ACHN (cell line): ENCODE measurements at regions not wholly inside any gene's neighbourhood (a gene's known extent, or its start where the extent isn't known, plus 50 kb on each side); places are given as distances from the start of the nearest gene placed in this dataset.
"Not testable (repeated sequence)": the region's sequence is repeated elsewhere in the genome, so short reads cannot be mapped to it uniquely, and the experiment has no call there.

Experiments
- DNase-seq: peaks from one replicate; pipeline ENCODE4 v3.0.0-alpha.2; 2015
- in situ Hi-C: cut with HindIII; loops from 2 replicates; pipeline ENCODE4 v1.10.0; 2017; ENCODE audit warnings: low sequenced_read_pairs, low pct_ligation_motif_present, low pct_unique_long_range_greater_than_20kb

- in situ Hi-C loops, result no loop called here
- no peak for DNase-seq
Measured at GRCh38 chr14:87754520-87755223, 238.3 kb downstream of the GALC start.

DNA sequence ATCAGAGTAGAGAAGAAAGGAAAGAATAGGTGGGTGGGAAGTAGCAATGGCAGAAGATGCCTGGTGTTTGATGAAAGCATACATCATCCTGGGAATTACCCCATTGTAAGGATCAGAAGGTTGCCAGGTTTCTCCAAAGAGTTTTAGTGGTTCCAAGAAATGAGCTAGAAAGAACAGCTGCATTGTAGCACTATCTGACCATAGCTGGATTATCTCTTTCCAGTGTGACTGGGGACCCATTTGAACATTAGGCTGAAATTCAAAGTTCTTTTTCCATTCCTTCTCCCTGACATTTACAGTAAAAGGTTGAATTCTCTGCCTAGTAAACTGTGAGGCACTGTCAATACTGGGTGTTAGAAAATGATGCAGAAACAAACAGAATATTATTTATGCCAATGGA is 244.4 kb downstream of the GALC start:
- in situ Hi-C loops, result no loop called here

GRCh38 chr14:87745507-87746118 is 247.4 kb downstream of the GALC start:
- peak; percentile 35 for DNase-seq
- in situ Hi-C loops, result no loop called here

More for the DNA sequence above, 244.4 kb downstream of the GALC start:
- DNase-seq, result no peak

GRCh38 chr14:87734577-87735360 is 258.2 kb downstream of the GALC start:
- DNase-seq, in situ Hi-C loops: not testable (repeated sequence)

- in situ Hi-C loops, DNase-seq: not testable (repeated sequence)
Measured at GRCh38 chr14:87733115-87733514, 259.9 kb downstream of the GALC start.

DNA sequence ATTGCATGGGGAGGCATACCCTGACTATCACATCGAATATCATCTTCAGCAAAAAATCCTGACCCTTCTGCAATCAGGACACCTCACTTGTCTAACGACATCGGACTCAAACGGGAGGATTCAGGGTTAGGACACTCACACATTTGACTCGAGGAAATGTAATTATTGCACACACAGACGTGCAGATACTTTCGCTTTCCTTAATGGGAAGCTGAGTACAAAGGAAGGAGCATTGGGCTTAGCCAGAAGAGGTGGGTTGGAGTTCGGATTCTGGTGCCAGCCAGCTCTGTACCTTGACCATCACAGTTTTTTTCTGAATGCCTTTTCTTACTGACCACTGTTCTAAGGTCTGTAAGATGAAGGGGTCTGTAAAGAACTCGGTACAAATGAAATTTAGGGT is 260.4 kb downstream of the GALC start:
- in situ Hi-C loops, result no loop called here
- no peak for DNase-seq

- DNase-seq, result no peak
- in situ Hi-C loops, result no loop called here
Measured at GRCh38 chr14:87725318-87725717, 267.7 kb downstream of the GALC start.

DNA sequence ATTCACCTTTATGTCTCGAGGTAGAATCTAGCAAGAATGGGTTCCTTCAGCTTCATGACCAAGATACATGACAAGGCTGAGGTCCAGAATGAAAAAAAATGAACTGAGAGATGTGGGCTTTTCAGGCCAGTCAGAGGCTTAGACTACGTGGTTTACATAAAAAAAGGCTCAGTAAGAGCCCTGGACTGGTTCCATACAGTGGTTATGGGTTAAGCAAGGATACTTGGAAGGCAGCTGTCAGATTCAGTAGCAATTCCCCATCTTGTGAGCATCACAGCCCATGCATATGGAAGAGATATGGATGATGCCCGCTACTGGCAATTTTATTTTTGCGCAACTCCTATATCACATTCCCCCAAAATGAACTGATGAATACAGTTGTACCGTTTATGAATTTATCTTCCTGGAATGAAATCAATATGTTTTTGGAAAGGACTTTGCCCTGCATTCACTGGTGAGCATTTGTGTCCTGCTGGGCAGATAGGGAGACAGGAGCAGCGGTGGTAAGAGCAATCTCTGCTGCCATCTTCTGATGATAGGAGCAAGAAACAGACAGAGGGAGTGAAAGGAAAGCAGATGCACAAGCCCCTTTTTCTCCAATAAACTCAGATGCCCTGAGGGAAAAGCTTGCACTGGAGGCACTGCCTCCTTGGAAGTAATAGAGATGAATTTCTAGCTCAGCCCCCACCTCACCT is 280.4 kb downstream of the GALC start:
- in situ Hi-C loops, result no loop called here
- DNase-seq, result no peak

DNA sequence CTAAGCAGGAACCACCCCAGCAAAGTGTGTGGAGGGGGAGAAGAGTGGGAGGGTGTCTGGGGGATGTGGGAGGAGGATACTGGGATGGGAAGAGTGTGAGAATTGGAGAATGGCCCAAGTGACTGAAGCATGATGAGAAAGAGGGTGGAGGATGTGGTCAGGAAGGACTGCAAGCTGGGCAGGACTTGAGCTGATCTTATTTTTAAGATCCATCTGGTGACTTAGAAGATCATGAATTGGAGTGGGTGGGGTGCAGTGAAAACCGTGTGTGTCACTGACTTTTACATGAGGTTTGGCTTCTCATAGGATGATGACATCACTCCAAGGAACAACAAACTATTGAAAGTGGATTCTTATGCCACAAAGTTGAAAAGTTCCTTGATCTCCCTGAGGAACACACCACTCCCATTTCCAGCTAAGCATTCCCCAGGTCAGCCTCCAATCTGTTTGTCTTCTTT is 287.5 kb downstream of the GALC start:
- DNase-seq, result no peak
- in situ Hi-C loops, result no loop called here

DNA sequence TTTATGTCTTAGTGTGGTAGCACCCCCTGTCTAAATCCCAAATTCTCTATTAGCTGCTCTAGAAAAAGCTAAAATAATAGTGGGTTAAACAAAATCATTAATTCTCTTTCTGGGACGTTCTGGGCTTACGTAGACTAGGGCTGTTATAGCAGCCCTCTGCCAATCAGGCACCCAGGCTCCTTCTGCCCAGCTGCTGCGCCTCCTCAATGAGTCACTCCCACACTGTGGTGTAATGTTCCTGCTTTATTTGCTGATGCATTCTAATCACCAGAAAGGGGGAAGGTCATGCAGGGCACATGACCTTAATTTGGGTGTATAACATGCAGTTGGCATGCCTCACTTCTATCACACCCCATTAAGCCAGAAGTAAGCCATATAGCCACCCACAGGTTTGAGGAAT is 294.5 kb downstream of the GALC start:
- DNase-seq, result no peak
- in situ Hi-C loops, result no loop called here

DNA sequence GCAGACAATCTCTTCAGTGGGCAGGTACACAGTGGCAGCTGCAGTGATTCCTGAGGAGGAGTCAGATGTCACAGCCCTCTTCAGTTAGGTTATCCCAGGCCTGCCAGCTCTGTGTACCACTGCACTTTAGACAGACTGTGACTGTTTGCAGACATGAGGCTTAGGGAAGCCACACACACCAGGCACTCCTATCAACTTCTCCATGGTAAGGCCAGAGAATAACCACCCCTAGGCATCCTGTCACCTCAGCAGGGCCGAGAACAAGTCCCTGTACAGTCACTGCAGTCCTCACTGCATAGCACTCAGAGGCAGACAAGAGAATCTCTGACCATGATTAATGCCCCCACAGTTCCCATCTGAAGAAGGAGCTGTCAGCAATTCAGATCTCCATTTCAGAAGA is 296.5 kb downstream of the GALC start:
- no peak for DNase-seq

DNA sequence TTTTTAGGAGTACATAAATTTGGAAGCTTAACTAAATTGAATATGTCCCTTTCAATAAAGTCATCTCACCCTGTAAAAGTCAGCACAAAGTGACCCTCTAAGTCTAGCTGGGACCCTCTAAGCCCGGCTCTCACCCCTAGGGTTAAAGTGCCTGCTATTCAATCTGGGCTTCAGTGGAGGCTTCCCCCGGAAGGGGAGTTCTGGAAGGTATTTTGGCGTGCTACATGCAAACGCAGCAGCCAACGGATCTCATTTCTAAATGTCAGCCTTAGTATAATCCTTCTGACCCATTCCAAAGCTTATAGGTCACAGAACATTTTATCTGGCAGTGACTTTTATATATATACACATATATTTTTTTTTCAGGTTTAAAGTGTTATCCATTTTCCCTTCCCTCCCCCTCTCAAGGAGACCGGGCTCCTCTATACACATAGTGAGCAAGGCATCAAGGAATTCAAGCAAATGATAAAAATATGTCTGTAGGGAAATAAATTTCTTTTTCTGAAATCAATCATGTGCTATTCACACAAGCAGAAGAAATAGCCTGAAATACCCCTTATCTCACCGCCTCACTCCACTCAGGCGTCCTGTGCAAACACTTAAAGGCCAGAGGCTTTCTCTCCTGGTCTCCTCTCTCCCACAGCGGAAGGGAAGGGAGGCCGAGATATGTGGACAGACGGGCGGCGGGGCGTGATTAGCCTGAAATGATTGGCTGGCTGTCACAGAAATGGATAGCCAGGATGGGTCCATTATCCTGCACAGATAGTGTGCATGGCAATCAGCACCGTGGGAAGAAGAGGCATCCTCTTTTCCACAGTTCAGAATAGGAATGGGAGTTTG is 301.7 kb downstream of the GALC start:
- no peak for DNase-seq
- in situ Hi-C loops, result no loop called here

More for the DNA sequence above, 296.5 kb downstream of the GALC start:
- in situ Hi-C loops, result no loop called here

GRCh38 chr14:87690076-87690613 is 302.8 kb downstream of the GALC start:
- in situ Hi-C loops, result no loop called here

DNA sequence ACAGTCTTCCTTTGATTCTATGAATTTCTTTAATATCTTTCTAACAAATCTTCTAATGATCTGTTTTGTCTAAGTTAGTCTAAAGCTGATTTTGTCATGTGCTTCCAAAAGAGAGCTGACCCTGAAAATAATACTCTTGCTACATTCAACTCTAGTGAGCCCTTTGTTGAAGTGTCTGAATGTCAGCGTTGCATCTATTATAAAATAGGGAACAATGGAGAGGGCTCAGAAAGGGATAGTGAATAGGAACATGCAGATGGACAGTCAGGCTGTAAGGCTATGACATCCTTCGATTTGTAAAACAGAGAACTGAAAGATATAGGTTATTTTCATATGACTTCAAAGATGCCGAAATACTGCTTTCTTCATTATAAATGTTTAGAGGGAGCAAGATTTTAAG is 304.5 kb downstream of the GALC start:
- in situ Hi-C loops, result no loop called here
- no peak for DNase-seq

More at GRCh38 chr14:87690076-87690613, 302.8 kb downstream of the GALC start:
- DNase-seq, result no peak

DNA sequence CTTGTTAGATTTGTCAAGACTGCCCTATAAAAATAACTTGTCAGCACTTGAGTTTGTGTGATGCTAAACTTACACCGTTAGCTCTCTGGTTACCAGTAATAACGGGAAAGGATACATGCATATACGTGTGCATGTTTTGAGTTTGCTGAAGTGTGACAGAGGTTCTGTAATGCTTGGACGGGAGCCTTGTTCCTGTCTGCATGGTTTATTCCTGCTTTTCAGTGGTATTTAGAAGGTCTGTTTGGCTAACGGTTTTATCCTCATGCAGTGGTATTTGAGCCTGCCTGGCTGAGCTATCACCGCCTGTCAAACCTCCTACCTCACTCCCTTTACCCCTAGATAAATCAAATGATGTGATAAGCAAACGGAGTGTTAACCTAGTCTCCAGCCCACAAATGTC is 305.6 kb downstream of the GALC start:
- no peak for DNase-seq
- in situ Hi-C loops, result no loop called here

DNA sequence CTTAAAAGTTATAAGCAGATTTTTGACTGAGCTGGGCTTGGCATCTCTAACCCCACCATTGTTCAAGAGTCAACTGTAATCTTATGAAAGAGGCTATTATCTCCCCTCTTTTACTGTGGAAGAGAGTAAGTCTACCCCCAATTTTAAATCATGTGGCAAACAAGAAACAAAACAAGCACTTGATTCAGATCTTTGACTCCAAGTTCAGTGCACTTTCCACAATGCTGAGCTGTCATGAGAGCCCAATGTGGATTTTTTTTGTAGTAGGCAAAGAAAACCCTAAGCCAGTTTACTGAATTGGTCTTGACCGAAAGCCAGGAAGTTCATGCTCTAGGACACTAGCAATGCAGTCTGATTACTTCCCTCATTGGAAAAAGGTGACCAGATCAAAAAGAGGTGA is 306.2 kb downstream of the GALC start:
- in situ Hi-C loops, result no loop called here
- DNase-seq, result no peak

DNA sequence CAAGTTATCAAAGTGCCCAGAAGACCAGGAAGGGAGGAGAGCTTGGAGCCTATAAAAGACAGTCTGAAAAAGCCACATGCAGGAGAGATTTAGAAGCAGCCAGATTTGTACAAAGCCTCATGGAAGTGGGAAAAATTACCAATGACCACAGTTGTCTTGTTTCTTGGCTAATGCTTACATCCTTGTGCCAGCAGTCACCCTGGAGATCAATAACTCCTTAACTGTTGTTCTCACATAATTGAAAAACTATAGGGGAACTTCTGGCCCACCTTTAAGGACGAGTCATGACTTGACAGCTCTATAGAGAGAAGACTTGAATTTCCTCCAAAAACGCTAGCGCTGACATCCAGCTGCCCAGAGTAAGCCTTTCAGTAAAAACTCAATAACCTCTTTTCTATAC is 313.1 kb downstream of the GALC start:
- in situ Hi-C loops, result no loop called here
- no peak for DNase-seq

DNA sequence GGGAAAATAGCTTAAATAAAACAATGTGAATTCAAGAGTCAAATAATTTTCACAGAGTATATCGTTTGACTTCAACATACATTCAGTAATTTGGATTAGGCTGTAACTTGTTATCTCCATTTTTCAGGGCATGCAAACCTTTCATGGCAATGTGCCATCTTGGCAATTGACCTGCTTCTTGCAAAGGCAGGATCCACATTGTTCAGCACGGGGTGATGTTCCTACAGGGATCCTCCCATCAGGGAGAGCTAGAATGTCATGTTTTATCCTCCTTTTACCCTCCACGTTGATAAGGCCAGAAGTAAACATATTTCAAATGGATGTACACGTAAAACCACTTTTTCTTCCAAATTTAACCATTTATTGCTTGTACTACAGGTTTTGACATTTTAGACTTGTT is 314.4 kb downstream of the GALC start:
- in situ Hi-C loops, result no loop called here
- no peak for DNase-seq
